H1 (cell line): ENCODE measurements at regions not wholly inside any gene's neighbourhood (a gene's known extent, or its start where the extent isn't known, plus 50 kb on each side); places are given as distances from the start of the nearest gene placed in this dataset.

ENCODE experiments used
- CBX5 ChIP-seq: fragments of 300-800, 300-1000 bp; sonication (generic); IDR thresholded peaks from 2 replicates; pipeline ENCODE4 v1.7.1; 2016; ENCODE audit warnings: antibody characterized with exemption, low read length, low read depth
- CTCF ChIP-seq, 3 experiments: IDR thresholded peaks; 1 replicate in 2 of 3; 2 replicates in 1 of 3; pipeline versions ENCODE4 v1.5.1 to v1.6.1; 2011; ENCODE audit warnings: low read length in 3 of 3, mild to moderate bottlenecking in 3 of 3, inconsistent platforms in 2 of 3, low read depth in 1 of 3, moderate library complexity in 1 of 3; ENCODE audit not compliant: insufficient read depth in 1 of 3; ENCODE audit errors: control extremely low read depth in 1 of 3
- JUN ChIP-seq: IDR thresholded peaks from 2 replicates; pipeline ENCODE4 v1.6.1; 2011; ENCODE audit warnings: low read depth, mild to moderate bottlenecking, improper control_type of control experiment, low read length
- TF ChIP-seq, protein P1 (sequence below): IDR thresholded peaks from 2 replicates; pipeline ENCODE4 v1.6.1; 2011; ENCODE audit warnings: low read length, improper control_type of control experiment

DNA sequence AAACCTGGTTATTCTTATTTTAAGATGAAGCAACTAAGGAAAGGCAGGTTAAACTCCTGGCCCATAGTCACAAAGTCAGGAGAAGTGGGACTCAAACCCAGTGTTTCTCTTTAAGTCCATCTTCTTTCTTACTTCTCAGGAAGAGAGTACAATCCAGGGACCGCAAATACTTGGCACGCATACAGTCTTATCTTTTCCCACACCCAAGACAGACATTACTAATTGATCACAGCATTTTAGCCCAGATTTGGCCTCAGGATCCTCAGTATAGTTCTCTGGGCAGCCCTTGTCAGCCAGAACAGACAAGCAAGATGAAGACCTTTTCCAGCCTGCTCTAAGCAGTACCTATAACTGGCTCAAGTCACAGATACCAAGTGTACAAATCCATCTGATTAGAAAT, 125.5 kb upstream of the RAI14 start:
- TF ChIP-seq CTCF (IDR thresholded peaks at IDR 0.05; ENCODE audit: control extremely low read depth in 1 of 3, insufficient read depth in 1 of 3, low read depth in 1 of 3, low read length in 3 of 3) (no peak), CBX5 (no peak), JUN (no peak)
- TF ChIP-seq, protein P1, sequence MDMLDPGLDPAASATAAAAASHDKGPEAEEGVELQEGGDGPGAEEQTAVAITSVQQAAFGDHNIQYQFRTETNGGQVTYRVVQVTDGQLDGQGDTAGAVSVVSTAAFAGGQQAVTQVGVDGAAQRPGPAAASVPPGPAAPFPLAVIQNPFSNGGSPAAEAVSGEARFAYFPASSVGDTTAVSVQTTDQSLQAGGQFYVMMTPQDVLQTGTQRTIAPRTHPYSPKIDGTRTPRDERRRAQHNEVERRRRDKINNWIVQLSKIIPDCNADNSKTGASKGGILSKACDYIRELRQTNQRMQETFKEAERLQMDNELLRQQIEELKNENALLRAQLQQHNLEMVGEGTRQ: no peak
